Lower leg skin (tissue), 4 donors: ENCODE measurements at regions not wholly inside any gene's neighbourhood (a gene's known extent, or its start where the extent isn't known, plus 50 kb on each side); places are given as distances from the start of the nearest gene placed in this dataset.

Experiments used
- DNase-seq, 2 donors: peaks; one replicate each; pipeline ENCODE4 v3.0.0-alpha.2; 2019; ENCODE audit warnings: low spot score in 2 of 2
- H3K4me3 ChIP-seq: fragments of 200-600 bp; sonication (generic); 2 replicates; pipeline ENCODE4 v1.5.1; 2017; ENCODE audit warnings: mild to moderate bottlenecking, low read depth; ENCODE audit not compliant: poor library complexity, severe bottlenecking
- POLR2A ChIP-seq, 2 donors: fragments of 450-650 bp; IDR thresholded peaks; one replicate each; pipeline ENCODE4 v1.6.1; 2016 to 2017; ENCODE audit warnings: antibody characterized with exemption in 2 of 2, mild to moderate bottlenecking in 1 of 2, moderate library complexity in 1 of 2
- WGBS, 2 donors: methylation state at CpG; one replicate each; pipeline ENCODE4 v1.1.5; 2018; 5-methylcytosine and 5-hydroxymethylcytosine counted together
- intact Hi-C: fragments of 100-400 bp; cut with DNase I; formaldehyde crosslinking; loops from one replicate; pipeline ENCODE4 v1.15.0; 2023; ENCODE audit warnings: low total_unique reads
- TF ChIP-seq, protein P1 (sequence below), 3 donors: fragments of 450-650 bp; IDR thresholded peaks; one replicate each; pipeline ENCODE4 v1.5.1; 2016; ENCODE audit warnings: antibody characterized with exemption in 3 of 3, mild to moderate bottlenecking in 3 of 3, moderate library complexity in 2 of 3

DNA sequence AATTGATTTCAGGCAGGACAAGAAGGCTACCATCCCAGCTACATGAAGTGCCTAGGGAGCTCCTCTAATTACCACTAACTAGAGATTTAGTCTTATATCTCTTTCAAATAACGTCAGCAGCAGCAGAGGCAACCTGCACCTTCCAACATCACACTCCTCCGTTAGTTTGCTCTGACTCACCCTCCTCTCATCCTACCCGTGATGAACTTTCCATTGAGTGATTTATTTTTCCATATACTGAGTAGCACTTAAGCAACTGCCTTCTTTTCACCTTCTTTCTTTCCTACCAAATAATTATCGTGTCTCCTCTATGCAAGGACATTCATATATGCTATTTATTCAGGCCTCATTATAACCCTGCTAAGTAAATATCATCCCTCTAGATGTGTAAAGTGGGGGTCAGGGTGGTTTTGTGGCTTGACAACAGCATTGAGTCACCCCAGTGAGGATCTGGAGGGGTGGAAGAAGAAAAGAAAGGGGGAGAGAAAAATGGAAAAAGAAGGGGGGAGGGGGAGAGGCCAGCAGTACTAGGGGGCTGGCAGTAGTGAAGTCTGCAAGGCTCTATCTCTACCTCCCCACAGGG, 64.6 kb upstream of the CAST start:
- no peak for DNase-seq
- WGBS, 2 donors = 71 to 79% methylated on average over 4 of the region's 4 CpGs
- intact Hi-C loops = no loop called here
- H3K4me3 ChIP-seq = no peak overlapping the region
- no peak for TF ChIP-seq POLR2A (IDR thresholded peaks at IDR 0.05)
- TF ChIP-seq, protein P1, sequence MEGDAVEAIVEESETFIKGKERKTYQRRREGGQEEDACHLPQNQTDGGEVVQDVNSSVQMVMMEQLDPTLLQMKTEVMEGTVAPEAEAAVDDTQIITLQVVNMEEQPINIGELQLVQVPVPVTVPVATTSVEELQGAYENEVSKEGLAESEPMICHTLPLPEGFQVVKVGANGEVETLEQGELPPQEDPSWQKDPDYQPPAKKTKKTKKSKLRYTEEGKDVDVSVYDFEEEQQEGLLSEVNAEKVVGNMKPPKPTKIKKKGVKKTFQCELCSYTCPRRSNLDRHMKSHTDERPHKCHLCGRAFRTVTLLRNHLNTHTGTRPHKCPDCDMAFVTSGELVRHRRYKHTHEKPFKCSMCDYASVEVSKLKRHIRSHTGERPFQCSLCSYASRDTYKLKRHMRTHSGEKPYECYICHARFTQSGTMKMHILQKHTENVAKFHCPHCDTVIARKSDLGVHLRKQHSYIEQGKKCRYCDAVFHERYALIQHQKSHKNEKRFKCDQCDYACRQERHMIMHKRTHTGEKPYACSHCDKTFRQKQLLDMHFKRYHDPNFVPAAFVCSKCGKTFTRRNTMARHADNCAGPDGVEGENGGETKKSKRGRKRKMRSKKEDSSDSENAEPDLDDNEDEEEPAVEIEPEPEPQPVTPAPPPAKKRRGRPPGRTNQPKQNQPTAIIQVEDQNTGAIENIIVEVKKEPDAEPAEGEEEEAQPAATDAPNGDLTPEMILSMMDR (IDR thresholded peaks at IDR 0.05) = no peak

DNA sequence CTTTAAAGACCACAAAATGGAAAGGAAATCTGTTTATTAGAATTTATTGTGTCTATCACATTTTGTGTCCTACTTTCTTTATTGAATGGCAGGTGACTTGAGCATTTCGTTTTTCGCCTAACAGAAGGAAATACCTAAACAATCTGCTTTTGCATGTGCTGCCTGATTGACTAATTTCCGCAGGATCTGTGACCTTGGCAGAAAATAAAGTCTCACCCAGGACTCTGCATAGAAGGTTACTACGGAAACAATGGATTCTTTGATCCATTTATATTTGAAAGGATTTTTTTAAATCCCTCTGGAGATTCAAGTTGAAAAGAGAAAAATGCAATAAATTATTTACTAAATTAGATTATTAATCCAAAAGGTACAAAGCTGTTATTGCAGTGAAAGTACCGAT, 61.0 kb upstream of the CAST start:
- no peak for DNase-seq
- intact Hi-C loops = loop anchor here (5.0 to 10.0 kb wide), 3 partner anchors 259 to 816 kb away; no protein-coding TSS in a partner anchor
- WGBS, 2 donors = 54 to 59% methylated on average over 5 of the region's 5 CpGs
- no peak overlapping the region for H3K4me3 ChIP-seq
- TF ChIP-seq, protein P1 (IDR thresholded peaks at IDR 0.05) = no peak
- no peak for TF ChIP-seq POLR2A (IDR thresholded peaks at IDR 0.05)

DNA sequence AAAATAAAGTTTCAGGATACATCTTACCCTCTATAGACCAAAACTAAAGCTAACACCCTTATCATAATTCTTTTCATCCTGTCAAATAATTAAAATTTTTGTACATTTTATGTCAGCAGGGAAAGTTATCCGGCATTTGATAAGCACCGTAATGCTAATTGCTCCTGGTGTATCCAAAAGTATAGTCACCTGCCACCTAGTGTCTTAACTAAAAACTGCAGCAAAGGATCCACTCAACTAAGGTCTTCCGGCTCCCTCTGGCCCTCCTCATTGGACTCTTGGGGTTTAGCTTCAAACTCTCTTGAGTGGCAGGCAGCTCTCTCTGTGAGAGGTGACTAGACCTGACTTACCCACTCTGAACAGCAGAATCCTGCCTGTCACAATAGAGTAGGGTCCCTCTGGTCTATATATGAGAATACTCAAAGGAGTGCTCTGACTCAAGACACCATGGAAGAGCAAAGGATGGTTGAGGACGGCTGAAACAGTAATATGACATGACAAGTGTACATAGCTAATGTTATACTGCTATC, 60.4 kb upstream of the CAST start:
- intact Hi-C loops = loop anchor here (5.0 to 10.0 kb wide), 3 partner anchors 259 to 817 kb away; no protein-coding TSS in a partner anchor
- WGBS, 2 donors = 19 to 20% methylated on average over 4 of the region's 4 CpGs
- H3K4me3 ChIP-seq = no peak overlapping the region
- TF ChIP-seq POLR2A (IDR thresholded peaks at IDR 0.05) = no peak
- TF ChIP-seq, protein P1 (IDR thresholded peaks at IDR 0.05) = peak in 1 of 3 donors; percentile 46
- DNase-seq = peak in 1 of 2 donors; percentile 68

DNA sequence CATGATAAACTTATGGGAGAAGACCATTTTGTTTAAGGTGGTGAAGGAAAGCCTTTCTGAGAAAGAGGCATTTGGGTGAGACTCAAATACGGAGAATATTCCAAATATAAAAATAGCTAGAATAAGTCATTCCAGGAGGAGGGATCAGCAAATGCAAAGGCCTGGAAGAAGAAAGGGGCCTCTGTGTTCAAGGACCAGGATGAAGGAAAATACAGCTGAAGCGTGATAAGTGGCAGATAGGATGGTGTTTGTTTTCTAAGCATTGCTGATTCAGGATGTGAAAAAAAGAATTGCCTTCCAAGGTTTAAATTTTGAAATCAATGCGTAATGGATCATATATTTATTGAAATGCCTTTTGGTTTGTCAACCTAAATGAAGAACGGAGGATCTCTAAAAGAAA, 59.4 kb upstream of the CAST start:
- TF ChIP-seq, protein P1 (IDR thresholded peaks at IDR 0.05) = no peak
- TF ChIP-seq POLR2A (IDR thresholded peaks at IDR 0.05) = no peak
- H3K4me3 ChIP-seq = no peak overlapping the region
- 89 to 90% methylated on average over 4 of the region's 4 CpGs for WGBS, 2 donors
- intact Hi-C loops = loop anchor here (5.0 to 10.0 kb wide), 3 partner anchors 260 to 818 kb away; no protein-coding TSS in a partner anchor
- DNase-seq = no peak

DNA sequence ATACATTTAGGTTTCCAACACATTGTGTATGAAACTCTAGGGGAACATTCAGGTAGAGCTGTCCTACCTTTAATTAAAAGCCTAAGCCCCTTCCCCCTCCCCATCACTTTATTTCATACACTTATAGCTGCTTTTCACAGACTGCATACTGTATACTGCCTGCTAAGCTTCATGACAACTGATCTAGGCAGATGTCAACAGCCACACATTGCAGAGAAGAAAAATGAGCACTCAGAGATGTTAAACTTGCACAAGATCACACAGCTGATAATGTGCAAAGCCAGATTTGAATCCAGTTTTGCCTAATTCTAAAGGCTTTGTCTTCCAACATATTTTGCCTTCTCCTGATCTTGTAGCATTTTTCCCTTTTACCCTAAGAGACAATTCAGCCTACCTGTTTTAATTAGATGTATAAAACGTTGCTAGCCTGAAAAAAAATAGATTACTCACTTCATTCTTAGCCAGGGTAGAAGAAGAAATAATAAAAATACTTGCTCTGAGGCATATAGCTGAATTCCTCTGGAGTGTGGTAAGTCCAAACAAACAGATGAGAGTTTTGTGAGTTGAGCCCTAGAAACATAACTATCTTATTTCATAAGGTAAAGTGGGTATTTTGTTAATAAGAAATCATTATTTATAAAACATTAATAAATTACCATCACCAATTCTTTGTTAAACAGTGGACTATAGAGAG, 56.9 kb upstream of the CAST start:
- WGBS, 2 donors = 32 to 52% methylated on average over 1 of the region's 1 CpG
- no peak overlapping the region for H3K4me3 ChIP-seq
- TF ChIP-seq, protein P1 (IDR thresholded peaks at IDR 0.05) = no peak
- no peak for TF ChIP-seq POLR2A (IDR thresholded peaks at IDR 0.05)
- DNase-seq = no peak
- intact Hi-C loops = loop anchor here (10.0 kb wide), 2 partner anchors 750 to 820 kb away; no protein-coding TSS in a partner anchor
